Osteoblast (primary cell): ENCODE measurements at regions not wholly inside any gene's neighbourhood (a gene's known extent, or its start where the extent isn't known, plus 50 kb on each side); places are given as distances from the start of the nearest gene placed in this dataset.

Source experiments
- DNase-seq: peaks from one replicate; pipeline ENCODE4 v3.0.0; 2011; ENCODE audit warnings: low spot score, mixed read lengths; ENCODE audit not compliant: insufficient read length; ENCODE audit errors: missing footprints
- H2AFZ ChIP-seq: 2 replicates; pipeline ENCODE4 v1.6.0; 2011; ENCODE audit warnings: mild to moderate bottlenecking, low read length
- H3K27ac ChIP-seq: 2 replicates; pipeline ENCODE4 v1.5.1; 2011; ENCODE audit warnings: mild to moderate bottlenecking, low read depth, low read length, moderate library complexity
- H3K27me3 ChIP-seq: 2 replicates; pipeline ENCODE4 v1.6.0; 2012; ENCODE audit warnings: mild to moderate bottlenecking, control low read depth, inconsistent platforms, low read length, moderate library complexity; ENCODE audit not compliant: insufficient read depth
- H3K36me3 ChIP-seq: 2 replicates; pipeline ENCODE4 v1.5.1; 2011; ENCODE audit warnings: mild to moderate bottlenecking, low read length, control low read depth, moderate library complexity; ENCODE audit not compliant: insufficient read depth
- H3K4me1 ChIP-seq: 2 replicates; pipeline ENCODE4 v1.5.1; 2011; ENCODE audit warnings: mild to moderate bottlenecking, low read length, control low read depth, moderate library complexity; ENCODE audit not compliant: insufficient read depth
- H3K4me2 ChIP-seq: 2 replicates; pipeline ENCODE4 v1.6.0; 2011; ENCODE audit warnings: mild to moderate bottlenecking, low read length; ENCODE audit not compliant: insufficient read depth
- H3K4me3 ChIP-seq: fragments of 200-600 bp; sonication (generic); 3 replicates; pipeline ENCODE4 v1.5.1; 2012; ENCODE audit warnings: mild to moderate bottlenecking, low read length, inconsistent platforms; ENCODE audit not compliant: insufficient read depth
- H3K79me2 ChIP-seq: 2 replicates; pipeline ENCODE4 v1.6.0; 2012; ENCODE audit warnings: mild to moderate bottlenecking, low read length, control low read depth, inconsistent platforms; ENCODE audit not compliant: insufficient read depth
- H3K9me3 ChIP-seq: 2 replicates; pipeline ENCODE4 v1.5.1; 2011; ENCODE audit warnings: low read depth, low read length, control low read depth
- H4K20me1 ChIP-seq: 2 replicates; pipeline ENCODE4 v1.6.0; 2012; ENCODE audit warnings: mild to moderate bottlenecking, low read length, control low read depth; ENCODE audit not compliant: insufficient read depth
- CTCF ChIP-seq: IDR thresholded peaks from 2 replicates; pipeline ENCODE4 v1.5.1; 2011; ENCODE audit warnings: mild to moderate bottlenecking, low read depth, low read length, moderate library complexity; ENCODE audit errors: extremely low read depth

- TF ChIP-seq CTCF = no peak
- no peak overlapping the region for H3K4me3 ChIP-seq
- no peak overlapping the region for H2AFZ ChIP-seq
- H3K36me3 ChIP-seq = no peaks in the 10 kb centered on the region
- no peaks in the 10 kb centered on the region for H3K4me1 ChIP-seq
- no peak overlapping the region for H3K27ac ChIP-seq
- H3K79me2 ChIP-seq = no peaks in the 10 kb centered on the region
- H4K20me1 ChIP-seq = no peaks in the 10 kb centered on the region
- peak; percentile 11 for DNase-seq
- H3K4me2 ChIP-seq = no peak overlapping the region
- H3K27me3 ChIP-seq = no peaks in the 10 kb centered on the region
- no peaks in the 10 kb centered on the region for H3K9me3 ChIP-seq
Observed at GRCh38 chr5:152907488-152908245, 502.6 kb upstream of the NMUR2 start.

DNA sequence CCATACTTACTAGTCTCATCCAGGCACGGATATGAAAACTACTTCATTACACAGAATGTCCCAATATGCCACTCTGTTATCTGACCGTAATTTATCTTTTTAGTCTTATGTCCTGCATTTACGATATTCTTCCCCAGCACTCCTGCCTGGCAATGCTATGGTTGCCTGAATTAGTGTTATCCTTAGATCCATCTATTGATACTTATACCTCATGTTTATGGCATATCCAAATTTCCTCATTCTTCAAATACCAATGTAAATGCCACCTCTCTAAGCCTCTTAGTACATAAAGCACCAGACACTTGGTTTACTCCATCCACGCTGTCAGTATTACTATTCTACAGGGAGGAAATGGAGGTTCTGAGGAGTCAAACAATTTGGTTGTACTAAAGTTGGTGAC, 507.8 kb upstream of the NMUR2 start:
- Histone ChIP-seq H3K4me1 (no peaks in the 10 kb centered on the region), H4K20me1 (no peaks in the 10 kb centered on the region), H3K27ac (no peak overlapping the region), H3K4me3 (no peak overlapping the region), H3K79me2 (no peaks in the 10 kb centered on the region), H3K9me3 (no peaks in the 10 kb centered on the region), H3K36me3 (no peaks in the 10 kb centered on the region), H2AFZ (no peak overlapping the region), H3K27me3 (no peaks in the 10 kb centered on the region), H3K4me2 (no peak overlapping the region)
- no peak for TF ChIP-seq CTCF
- no peak for DNase-seq

DNA sequence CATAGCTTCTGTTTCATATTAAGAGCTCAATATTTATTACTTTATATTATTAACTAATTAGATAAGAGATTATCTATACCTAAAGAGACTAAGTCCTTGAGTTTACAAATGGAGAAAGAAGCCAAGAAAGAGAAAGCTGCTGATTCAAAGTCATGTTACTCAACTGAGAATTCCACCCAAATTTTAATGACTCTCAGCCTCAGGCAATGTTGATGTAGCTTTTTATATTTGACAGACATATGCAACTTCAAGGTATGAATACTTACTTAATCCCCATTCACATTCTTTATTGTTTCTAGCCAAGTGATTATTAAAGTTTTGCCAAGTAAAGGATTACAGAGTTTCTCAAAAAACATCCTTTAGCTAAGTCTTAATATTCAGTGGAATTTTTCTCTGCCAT, 527.5 kb upstream of the NMUR2 start:
- H3K4me2 ChIP-seq = no peak overlapping the region
- H3K27me3 ChIP-seq = no peaks in the 10 kb centered on the region
- no peak for TF ChIP-seq CTCF
- H2AFZ ChIP-seq = no peak overlapping the region
- no peaks in the 10 kb centered on the region for H3K9me3 ChIP-seq
- H3K27ac ChIP-seq = no peak overlapping the region
- H4K20me1 ChIP-seq = no peaks in the 10 kb centered on the region
- no peak overlapping the region for H3K4me3 ChIP-seq
- no peak for DNase-seq
- H3K4me1 ChIP-seq = no peaks in the 10 kb centered on the region
- H3K36me3 ChIP-seq = no peaks in the 10 kb centered on the region
- H3K79me2 ChIP-seq = no peaks in the 10 kb centered on the region

DNA sequence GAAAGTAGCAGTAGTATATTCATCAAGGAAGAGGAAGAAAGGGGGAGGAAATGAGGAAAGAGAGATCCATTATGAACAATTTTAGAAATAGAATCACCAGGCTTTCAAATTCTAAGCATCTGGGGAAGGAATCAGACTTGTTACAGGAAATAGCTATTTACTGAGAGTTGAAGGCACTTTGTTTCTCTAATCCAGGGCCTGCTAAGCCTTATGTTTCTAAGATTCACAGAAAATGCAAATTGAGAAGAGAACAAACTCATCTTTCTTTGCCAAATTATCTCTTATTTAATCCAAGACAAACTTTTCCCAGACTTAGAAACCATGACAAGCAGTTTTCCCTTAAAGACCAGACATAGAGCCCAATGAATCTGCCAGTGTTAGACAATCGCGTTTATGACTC, 528.0 kb upstream of the NMUR2 start:
- Histone ChIP-seq H3K36me3 (no peaks in the 10 kb centered on the region), H3K9me3 (no peaks in the 10 kb centered on the region), H2AFZ (no peak overlapping the region), H3K4me3 (no peak overlapping the region), H3K27ac (no peak overlapping the region), H3K4me1 (no peaks in the 10 kb centered on the region), H4K20me1 (no peaks in the 10 kb centered on the region), H3K79me2 (no peaks in the 10 kb centered on the region), H3K4me2 (no peak overlapping the region), H3K27me3 (no peaks in the 10 kb centered on the region)
- TF ChIP-seq CTCF = no peak
- DNase-seq = no peak
